Stimulated activated CD4-positive, alpha-beta T cell treated with anti-CD3 and anti-CD28 coated beads, Interleukin-12 subunit alpha, Interleukin-12 subunit beta, amount 100 ng/mL, for 48 hours (primary cell): ENCODE measurements at regions not wholly inside any gene's neighbourhood (a gene's known extent, or its start where the extent isn't known, plus 50 kb on each side); places are given as distances from the start of the nearest gene placed in this dataset.
"Not testable (repeated sequence)": the region's sequence is repeated elsewhere in the genome, so short reads cannot be mapped to it uniquely, and the experiment has no call there.

ENCODE experiments used
- DNase-seq, 3 donors: peaks; one replicate each; pipeline ENCODE4 v3.0.0-alpha.2; 2020; ENCODE audit warnings: low read depth in 2 of 3, low spot score in 1 of 3

DNA sequence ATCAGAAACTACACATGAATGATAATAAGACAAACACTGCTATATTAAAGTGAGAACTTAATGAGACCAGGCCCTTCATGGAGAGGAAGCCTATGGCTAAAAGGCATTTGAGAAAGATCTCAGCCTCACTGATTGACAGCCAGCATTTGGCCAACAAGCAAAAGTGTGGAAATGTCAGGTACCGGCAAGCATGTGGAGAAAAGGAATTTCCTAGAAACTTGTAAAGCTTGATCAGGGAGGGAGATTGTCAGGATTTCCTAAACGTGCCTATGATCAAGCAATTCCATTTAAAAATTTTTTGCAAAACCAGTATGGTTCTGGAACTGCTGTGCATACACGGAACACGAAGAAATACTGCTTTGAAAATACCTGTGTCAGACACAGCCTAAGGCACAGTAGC, 220.3 kb upstream of the ATP10A start:
- no peak for DNase-seq

DNA sequence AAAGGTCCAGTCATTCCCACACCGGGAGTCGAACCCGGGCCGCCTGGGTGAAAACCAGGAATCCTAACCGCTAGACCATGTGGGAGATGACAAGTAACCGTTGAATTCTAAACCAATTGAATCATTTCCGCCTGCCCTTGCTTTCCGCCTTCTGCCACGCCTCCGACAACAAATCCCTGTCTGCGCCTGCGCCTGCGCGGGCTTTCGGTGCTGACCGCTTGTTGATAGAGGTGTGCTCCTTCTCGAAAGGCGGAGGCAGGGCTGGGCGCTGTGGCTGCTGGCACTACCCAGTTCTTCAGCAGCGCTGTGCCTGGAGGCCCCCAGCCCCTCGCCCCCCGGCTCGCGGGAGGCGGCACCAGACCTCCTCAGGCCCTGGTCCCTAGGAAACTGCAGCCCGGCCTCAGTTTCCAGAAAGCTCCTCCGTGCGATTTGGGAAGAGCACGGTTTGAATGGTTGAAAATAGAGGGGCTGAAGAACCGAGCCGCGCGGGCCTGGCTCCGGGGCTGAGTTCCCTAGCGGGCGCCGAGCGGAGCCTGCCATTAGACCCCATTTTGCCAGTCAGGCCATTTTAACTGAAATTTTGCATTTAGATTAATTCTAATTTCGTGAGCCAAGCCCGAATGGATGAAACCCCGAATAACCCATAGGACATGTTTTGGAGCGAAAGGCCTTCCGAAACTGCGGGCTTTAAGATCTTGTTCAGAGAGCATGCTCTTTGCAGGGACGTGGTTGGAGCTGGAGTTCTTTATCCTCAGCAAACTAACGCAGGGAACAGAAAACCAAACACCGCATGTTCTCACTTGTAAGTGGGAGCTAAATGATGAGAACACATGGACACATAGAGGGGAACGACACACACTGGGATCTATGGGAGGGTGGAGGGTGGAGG, 219.3 kb upstream of the ATP10A start:
- DNase-seq, result peak; percentile 93 to 97 (median 94)

DNA sequence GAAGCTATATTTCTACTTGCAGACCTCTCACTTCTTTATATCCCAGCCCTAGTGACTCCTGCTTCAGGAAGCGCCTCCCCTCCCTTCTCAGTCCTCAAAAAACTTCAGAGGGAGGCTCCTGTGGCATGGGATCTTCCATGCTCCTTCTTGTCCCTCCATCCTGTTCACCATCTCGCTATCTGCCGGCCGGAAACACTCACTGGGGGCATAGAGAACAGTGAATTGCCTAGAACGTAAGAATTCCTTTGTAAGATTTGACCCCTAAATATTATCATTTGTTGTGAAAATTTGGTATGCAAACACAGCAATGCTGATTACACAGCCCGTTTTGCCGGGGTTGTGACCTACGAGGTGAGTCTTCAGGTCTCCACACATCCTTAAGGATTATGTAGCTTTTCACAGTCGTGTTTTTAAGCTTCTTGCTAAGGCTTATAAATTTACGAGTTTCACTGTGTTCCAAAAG, 218.7 kb upstream of the ATP10A start:
- DNase-seq, result no peak

DNA sequence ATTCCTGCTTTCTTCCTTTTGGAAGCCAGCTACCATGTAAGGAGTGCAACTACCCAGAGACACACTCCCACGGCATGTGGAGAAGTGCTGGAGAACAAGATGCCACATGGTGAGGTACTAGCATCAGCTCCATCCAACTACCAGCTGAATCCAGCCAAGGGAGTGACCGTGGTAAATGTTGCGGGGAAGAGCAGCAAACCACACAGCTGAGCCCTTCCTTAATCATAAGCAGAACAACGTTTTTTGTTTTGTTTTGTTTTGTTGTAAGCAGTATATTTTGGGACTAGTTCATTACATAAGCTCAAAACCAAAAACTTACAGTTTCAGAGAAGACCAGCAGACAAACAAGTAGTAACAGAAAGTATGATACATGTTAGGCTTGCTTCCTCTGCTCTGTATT, 212.6 kb upstream of the ATP10A start:
- DNase-seq, result no peak

DNA sequence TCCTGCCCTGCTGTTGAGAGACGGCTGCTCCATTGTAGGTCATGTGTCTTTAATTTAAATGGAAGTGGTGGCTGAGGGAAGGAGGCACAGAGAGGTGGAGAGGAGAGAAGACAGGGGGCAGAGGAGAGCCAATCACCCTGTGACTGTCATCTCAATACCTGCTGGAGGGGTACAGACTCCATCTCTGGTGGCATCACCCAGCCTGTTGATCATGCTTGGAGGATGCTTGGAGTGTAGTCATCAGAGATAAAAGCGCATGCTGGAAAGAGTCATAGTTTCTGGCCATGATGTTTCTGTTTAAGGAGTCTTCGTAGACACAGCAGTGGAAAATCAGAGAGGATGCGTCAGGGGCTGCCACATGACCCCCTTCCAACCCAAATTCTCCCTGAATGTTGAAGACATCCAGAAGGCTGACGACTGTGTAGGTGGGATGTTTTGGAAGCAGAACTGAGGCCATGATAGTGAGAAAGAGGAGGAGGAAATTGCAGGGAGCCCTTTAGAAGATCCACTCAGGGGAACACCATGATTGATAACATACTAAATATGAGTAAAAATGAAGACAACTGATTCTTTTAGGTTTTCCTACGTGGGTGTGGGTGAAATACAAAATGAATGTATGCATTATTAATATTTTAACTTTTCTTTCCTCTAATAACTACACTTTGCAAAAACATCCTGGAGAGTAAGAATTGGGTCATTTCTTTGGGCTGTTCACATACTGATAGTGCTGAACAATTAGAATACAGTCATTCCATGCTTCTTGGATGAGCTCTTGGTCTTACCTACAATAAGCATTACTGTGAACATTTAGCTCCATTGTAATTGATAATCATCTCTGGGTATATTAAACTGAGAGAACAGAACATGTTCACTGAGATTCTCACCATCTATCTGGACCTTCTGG, 210.6 kb upstream of the ATP10A start:
- DNase-seq, result peak; percentile 15 to 45 (median 43)

DNA sequence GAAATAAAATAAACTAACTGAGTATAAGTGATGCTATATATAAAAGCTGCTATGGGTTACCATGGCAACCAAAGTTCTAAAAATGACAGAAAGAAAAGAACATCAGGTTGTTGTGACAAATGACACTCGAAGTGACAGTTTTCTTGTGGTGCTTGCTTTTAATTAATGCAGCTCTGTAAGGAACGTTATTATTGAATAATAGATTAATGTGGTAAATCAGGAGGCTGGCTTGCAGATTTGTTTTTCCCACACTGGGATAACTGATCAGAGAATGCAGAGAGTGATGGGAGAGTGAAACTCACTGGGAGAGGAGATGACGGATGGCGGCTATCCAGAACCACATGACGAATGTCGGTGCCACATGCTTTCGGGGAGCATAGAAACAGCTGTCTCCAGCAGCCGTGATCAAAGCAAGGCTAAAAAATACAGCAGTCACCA, 207.0 kb upstream of the ATP10A start:
- DNase-seq, result no peak

DNA sequence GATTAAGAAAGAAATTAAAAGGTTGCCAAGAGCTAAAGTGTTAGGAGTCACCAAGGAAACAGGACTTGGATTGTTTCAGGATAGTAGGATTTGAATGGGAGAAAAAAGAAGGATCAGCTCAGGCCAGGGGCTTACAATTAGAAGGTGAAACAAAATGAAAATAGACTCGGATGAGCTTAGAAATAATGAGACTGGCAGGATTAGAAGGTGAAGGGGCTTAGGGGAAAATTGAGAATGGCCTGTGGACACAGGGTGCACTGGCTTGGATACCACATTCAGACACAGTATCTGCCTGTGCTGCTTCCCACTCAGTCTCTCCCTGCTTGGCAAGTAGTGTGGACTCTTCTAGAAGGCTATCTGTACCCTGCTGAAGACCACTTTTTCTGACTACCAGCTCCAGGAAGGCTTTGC, 206.1 kb upstream of the ATP10A start:
- no peak for DNase-seq

DNA sequence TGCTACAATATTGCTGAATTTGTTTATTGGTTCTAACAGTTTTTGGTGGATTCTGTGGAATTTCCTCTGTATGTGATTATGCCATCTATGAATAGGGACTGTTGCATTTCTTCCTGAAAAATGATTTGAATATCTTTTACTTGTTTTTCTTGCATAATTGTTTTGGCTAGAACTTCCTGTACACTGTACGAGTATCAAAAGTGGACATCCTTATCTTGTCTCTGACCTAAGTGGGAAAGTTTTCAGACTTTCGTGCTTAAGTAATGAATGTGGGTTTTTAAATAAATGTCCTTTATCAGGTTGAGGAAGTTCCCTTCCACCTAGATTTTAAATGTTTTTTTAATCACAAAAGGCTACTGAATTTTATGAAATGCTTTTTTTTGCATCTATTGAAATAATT, 203.8 kb upstream of the ATP10A start:
- no peak for DNase-seq

DNA sequence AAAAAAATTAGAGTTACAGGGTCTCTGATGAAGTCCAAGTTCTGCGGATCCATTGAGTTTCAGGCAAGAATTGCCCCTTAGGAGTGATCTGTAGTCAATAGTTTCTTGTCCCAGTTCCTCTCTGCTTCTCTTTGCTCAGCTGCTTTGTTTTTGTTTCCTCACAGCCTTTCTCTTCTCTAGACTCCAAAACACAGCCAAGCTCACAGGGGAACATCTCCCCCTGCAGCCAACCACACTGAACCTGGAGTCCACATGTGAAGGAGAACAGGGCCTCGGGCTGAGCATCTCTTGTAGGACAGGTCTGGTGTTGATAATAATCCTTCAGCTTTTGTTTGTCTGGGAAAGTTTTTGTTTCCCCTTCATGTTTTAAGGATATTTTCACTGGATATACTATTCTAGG, 202.6 kb upstream of the ATP10A start:
- no peak for DNase-seq

DNA sequence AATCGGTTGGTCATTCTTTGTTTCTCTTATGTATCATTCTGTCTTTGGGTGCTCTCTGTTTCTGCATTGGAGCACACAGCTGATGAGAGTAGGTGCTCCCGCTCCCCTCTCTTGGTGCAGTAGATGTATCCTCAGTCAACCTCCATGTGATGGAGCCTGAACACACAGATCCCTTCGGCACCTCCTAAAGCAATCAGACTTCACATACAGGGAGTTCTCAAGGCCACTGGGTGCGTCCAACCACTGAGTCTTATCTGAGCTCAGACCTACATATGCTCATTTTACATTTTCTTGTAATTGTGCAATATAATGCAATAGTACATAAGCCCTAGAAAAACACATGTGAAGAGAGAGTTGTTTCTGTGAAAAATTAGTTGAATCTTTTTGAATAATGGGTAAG, 198.1 kb upstream of the ATP10A start:
- no peak for DNase-seq

DNA sequence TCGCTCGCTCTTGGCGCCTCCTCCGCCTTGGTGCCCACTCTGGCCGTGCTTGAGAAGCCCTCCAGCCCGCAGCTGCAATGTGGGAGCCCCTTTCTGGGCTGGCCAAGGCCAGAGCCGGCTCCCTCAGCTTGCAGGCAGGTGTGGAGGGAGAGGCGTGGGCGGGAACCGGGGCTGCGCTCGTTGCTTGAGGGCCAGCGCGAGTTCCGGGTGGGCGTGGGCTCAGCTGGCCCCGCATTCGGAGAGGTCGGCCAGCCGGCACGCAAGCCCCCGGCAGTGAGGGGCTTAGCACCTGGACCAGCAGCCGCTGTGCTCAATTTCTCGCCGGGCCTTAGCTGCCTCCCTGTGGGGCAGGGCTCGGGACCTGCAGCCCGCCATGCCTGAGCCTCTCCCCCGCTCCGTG, 193.6 kb upstream of the ATP10A start:
- DNase-seq, result not testable (repeated sequence)

DNA sequence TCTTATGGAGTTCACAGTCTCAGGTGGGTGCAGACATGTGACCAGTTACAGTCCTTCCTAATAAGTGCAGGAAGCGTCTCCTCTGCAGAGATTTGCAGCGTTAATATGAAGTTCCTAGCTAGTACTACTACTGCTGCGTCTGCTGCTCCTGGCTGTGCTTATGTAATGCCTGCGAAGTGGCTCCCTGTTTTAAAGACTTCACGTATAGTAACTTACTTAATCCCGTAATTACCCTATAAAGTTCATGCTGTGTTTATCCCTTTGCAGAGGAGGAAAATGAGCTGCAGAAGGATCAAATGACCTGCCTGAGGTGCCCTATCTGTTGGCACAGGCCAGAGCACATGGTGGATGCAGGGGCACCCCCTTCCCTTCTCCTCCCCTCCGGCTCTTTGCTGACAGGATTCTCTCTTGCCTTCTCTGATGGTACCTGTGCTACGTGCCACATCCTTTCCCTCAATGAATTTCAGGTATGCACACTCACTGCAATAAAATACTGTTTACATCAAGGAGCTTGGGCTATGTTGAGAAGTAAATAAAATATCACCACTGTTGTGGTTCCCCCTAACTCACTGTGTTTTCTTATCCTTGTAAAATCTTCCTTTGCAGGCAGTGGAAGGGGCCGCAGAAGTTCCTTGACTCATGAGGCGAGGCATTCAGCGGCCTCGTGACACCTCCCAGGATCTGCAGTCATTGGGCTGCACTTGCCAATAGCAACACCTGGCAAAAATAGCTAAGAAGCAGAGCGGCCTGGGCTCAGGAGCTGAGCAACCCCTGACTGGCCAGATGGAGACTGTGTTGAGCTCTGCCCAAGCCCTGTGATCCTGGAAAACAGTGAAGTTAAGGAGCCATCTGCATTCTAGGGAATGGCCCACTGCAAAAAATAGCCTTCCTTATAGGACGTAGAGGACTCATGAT, 188.9 kb upstream of the ATP10A start:
- DNase-seq, result no peak

DNA sequence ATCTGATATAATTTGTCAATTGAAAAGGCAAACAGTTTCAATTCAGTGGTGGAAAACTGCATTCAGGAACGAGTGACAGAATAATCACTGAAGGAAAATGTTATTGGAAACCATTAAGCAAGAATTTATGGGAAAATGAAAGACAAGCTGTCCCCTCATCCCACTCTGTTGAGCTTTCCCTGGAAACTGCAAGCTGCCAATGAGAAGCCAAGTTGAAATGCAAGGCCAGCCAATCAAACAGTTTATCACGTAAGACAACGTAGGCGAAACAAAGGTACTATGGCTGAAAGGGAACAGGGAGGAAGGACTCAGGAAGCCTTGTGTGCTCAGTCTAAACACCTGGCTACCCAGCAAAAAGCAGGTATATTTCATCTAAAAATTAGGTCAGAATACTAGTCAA, 187.9 kb upstream of the ATP10A start:
- DNase-seq, result no peak

DNA sequence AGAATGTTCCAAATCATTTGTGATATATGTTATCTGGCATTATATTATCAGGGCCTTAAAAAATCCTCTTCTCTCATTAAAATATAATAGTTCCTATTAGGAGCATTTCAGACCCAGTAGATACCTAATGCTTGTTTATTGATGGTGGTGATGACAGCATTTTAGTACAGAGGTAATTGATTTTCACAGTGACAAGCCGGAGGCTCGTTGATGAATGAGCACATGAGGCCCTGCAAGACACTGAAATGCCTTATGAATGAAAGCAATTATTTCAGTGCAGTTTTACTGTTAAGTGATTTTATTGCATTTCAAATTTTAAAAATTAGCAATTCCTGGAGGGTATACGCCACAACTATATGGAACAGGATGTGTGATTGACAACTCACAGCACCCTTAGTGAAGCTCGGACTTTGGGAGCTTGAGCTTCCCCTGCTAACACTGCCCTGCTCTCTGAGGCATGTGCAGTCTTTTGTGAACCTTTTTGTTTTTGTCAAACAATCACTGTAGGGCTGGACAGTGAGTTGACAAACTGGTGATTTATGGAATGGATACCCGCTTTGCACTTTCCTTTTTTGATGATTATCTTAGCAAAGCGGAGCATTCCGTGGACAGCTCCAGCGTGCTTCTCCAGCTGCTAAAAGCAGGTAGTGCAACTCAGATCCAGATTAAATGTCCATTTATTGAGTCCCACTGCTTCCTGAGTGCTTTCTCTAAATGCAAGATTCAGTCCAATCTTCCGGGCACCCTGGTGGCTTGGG, 187.0 kb upstream of the ATP10A start:
- DNase-seq, result no peak

DNA sequence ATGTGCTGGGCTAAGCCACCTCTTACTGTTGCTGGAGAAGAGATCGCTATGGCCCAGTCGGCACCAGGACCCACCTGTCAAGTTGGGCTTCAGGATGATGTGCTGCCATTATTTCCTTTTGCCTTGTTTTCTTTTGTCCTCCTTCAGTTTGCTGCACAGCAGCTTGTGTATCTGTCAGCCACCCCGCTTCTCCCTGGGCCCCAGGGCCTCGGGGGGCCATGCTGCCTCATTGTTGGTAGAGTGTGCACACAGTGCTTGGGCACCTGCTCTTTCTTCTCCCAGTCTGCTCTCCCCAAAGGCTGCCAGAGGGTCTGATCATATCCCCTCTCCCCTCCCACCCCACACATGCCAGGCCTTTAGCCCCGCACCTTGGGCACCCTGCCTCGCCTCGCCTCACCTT, 185.5 kb upstream of the ATP10A start:
- no peak for DNase-seq

DNA sequence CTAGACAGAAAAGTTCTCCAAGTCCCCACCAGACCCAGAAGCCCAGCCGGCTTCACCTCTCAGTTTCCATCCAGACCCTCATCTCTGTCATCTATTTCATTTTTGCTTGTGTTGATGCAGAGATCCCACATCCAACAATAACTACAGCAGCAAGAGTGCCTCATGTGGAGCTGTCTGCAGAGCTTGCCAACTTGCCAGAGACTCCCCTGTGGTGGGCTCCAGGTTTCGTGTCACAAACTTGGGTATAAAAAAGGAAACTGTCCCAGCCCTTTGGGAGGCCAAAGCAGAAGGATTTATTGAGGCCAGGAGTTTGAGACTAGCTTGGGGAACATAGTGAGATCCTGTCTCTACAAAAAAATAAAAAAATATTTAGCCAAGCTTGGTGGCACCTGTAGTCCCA, 182.4 kb upstream of the ATP10A start:
- no peak for DNase-seq

DNA sequence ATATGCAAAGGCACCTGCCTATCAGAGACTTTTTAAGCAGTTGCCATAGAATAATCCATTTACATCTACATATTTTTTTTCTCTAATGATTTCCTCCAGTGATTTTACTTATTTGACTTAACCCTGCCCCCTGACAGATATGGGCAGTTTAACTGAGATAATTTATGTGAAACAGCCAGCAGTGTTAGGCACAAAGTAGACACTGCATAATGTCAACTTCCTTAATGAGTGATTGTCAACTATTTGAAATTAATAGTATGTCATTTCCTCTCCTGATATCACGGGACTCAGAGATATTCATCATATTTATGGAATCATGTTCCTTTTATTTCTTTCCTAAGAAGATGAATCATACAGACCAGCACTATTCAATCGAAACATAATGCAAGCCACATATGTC, 179.9 kb upstream of the ATP10A start:
- no peak for DNase-seq

DNA sequence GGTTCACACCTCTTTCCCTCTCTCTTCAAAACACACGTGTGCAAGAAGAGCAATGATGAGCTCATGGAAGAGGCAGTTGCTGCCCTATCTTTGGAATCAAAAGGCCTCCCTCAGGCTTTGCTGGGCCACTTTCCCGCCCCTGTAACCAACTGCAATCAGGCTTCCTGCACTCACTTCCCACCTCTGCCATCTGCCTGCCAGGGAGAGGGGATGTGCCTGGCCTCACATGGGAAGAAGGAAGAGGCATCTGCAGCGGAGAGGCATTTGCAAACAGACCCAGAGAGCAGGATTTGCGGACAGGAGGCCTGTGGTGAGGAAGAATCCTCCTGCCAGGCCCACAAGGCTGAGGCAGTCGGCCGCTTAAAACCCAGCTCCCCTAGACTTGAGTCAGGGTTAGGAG, 175.6 kb upstream of the ATP10A start:
- DNase-seq, result no peak

DNA sequence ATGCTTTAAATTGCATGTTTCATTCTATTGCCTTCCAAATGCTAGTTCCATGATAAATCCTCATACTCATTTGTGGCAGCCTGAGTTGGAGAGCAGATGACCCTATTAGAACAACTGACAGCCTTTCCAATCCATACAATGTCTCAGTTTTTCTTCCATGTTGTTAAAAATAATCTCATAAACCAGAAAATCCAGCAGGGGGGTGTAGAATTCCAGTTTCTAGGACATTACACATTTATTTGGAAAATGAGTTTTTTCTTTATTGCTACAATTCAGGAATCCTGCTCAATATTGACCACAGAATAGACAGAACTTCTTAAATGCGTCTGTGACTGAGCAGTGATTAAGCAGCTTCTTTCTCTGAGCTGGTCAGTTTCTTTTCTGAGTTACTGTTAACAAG, 174.2 kb upstream of the ATP10A start:
- DNase-seq, result no peak

DNA sequence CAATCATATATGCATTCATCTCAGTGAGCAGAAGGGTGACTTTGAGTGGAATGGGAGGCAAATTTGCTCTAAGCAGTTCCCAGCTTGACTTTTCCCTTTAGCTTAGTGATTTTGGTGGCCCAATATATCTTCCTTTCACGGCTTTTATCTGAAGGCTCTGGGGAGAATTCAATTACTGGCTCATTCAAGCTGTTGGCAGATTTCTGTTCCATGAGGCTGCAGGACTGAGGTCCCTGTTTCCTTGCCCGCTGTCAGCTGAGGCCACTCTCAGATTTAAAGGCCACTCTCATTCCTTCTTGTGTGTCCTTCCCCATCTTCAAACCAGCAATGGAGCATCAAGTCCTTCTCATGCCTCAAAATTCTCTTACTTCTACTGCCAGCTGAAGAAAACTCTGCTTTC, 170.4 kb upstream of the ATP10A start:
- no peak for DNase-seq
